GM21825 (cell line): ENCODE measurements at regions not wholly inside any gene's neighbourhood (a gene's known extent, or its start where the extent isn't known, plus 50 kb on each side); places are given as distances from the start of the nearest gene placed in this dataset.

ENCODE experiments used
- ATAC-seq: cut with Tn5 transposase; IDR thresholded peaks from one replicate; pipeline ENCODE4 v1.9.1; 2021; ENCODE audit warnings: mild to moderate bottlenecking, moderate library complexity; ENCODE audit not compliant: unreplicated experiment

DNA sequence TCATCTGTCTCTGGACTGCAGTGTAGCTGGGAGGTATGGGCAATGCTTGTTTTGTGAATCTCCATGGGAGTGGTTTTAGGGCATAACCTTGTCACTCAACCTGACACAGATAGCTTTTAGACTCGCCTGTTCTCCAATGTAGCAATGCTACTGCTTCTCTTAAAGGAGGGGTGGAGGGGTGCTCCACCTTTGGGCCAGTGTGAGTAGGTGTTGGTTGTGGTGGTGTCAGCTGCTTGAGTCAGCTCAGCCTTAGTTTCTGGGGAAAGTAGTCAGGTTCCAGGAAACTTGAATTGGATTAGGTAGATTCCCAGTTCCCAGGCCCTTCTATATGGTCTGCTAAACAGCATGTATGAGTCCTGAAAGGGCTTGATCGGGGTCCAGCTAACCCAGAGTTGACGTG is 91.1 kb upstream of the PLPPR1 start:
- ATAC-seq: no peak

DNA sequence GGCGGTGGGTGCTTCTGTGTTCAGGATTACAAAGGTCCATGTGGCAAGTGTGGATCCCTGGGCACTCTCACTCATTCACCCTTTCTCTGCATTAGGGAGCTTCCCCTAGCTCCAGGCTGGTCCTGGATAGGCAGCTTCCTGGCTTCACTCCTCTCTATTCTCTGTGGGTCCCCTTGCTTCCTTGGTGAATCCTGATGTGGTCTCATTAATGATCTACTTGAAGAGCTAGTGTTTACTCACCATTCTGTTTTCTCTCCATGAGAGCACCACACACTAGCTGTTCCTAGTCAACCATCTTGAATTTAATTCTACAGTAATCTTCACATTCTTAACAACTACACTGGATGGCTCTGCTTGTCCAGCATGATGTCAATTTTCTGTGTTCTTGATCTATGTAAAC is 90.0 kb upstream of the PLPPR1 start:
- ATAC-seq: no peak

- ATAC-seq: no peak
Observed at GRCh38 chr9:100939636-100940035, 88.9 kb upstream of the PLPPR1 start.

- no peak for ATAC-seq
Observed at GRCh38 chr9:100959226-100959625, 69.3 kb upstream of the PLPPR1 start.
